Heart left ventricle (tissue), 16 donors: ENCODE measurements at regions not wholly inside any gene's neighbourhood (a gene's known extent, or its start where the extent isn't known, plus 50 kb on each side); places are given as distances from the start of the nearest gene placed in this dataset.

Experiments
- ATAC-seq, 4 donors: fragments of 200-7000 bp; cut with Tn5 transposase; one replicate each; pipeline ENCODE4 v1.9.1; 2020 to 2022; ENCODE audit warnings: moderate library complexity in 4 of 4, mild to moderate bottlenecking in 3 of 4, moderate number of reproducible peaks in 1 of 4
- DNase-seq, 5 donors: peaks; one replicate each; pipeline ENCODE4 v3.0.0-alpha.2; 2020
- H3K27ac ChIP-seq, 12 donors: fragments of 200-600 bp; sonication (generic) in 4 of 12; one replicate each; pipeline versions ENCODE4 v1.5.0 to v1.8.0; 2016 to 2022; ENCODE audit warnings: mild to moderate bottlenecking in 2 of 12
- H3K27me3 ChIP-seq, 9 donors: fragments of 200-600 bp; sonication (generic) in 2 of 9; one replicate each; pipeline versions ENCODE4 v1.5.1 to v1.8.0; 2016 to 2022; ENCODE audit warnings: mild to moderate bottlenecking in 3 of 9
- H3K36me3 ChIP-seq, 9 donors: fragments of 200-600 bp; sonication (generic) in 2 of 9; one replicate each; pipeline versions ENCODE4 v1.5.0 to v1.8.0; 2018 to 2022; ENCODE audit warnings: mild to moderate bottlenecking in 2 of 9
- H3K4me1 ChIP-seq, 12 donors: fragments of 200-600 bp; sonication (generic) in 4 of 12; one replicate each; pipeline versions ENCODE4 v1.5.0 to v1.8.0; 2016 to 2022; ENCODE audit warnings: mild to moderate bottlenecking in 3 of 12
- H3K4me3 ChIP-seq, 12 donors: fragments of 200-600 bp; sonication (generic) in 4 of 12; one replicate each; pipeline versions ENCODE4 v1.5.0 to v1.8.0; 2017 to 2022; ENCODE audit warnings: mild to moderate bottlenecking in 9 of 12, moderate library complexity in 4 of 12
- H3K9me3 ChIP-seq, 12 donors: fragments of 200-600 bp; sonication (generic) in 4 of 12; one replicate each; pipeline versions ENCODE4 v1.5.0 to v1.8.0; 2016 to 2022; ENCODE audit warnings: mild to moderate bottlenecking in 1 of 12
- POLR2A ChIP-seq, 2 donors: fragments of 450-650 bp; IDR thresholded peaks; one replicate each; pipeline ENCODE4 v1.6.1; 2017; ENCODE audit warnings: antibody characterized with exemption in 2 of 2, mild to moderate bottlenecking in 2 of 2, moderate library complexity in 2 of 2
- WGBS, 4 donors: extraction: QIAGEN DNeasy Blood & Tissue Kit in 2 of 4; methylation state at CpG; one replicate each; pipeline versions ENCODE4 v1.1.5 to v1.1.7; 2013 to 2018; 5-methylcytosine and 5-hydroxymethylcytosine counted together
- intact Hi-C, 10 donors: fragments of 100-400 bp; cut with DNase I; formaldehyde crosslinking; loops; one replicate each; pipeline versions ENCODE4 v1.11.1 to v1.14.2; 2022
- TF ChIP-seq, protein P1 (sequence below), 12 donors: fragments of 200-600 bp; sonication (generic) in 4 of 12; IDR thresholded peaks; one replicate each; pipeline versions ENCODE4 v1.5.0 to v1.8.0; 2018 to 2022; ENCODE audit warnings: antibody characterized with exemption in 12 of 12, mild to moderate bottlenecking in 5 of 12
- donor health status: ischemic (EF 13 %, LVEDD 7.1; RV severe dilation, severe dysfunction).
- donor health status: healthy with polysubstance abuse.
- donor health status: DM: no; HTN: yes; CAD: no.
- donor health status: DM: no; HTN: no; CAD: no.
- donor health status: ischemic (EF 25% LVEDD 6.9; RV normal size, moderate dysfunction).
- donor health status: ischemic (EF 25% LVEDD 5.7; RV mildly dilated, moderate dysfunction).
- donor health status: healthy.
- donor health status: DM: yes; HTN: yes; CAD: no.
- donor health status: ischemic (EF 35%, LVEDD 5.7; RV mildly dilated, moderate dysfunction).
- donor health status: nonischemic (EF 11% LVEDD 7.7; RV severe dilation, severe dysfunction).
- donor health status: DM: yes; HTN: yes; CAD: no.
- donor health status: PGD.
- donor health status: ischemic (EF 29% LVEDD 5.4; RV normal size, mild dysfunction).
- donor health status: nonischemic (EF 23%, LVEDD 6.1; RV moderate dilation, normal function).

DNA sequence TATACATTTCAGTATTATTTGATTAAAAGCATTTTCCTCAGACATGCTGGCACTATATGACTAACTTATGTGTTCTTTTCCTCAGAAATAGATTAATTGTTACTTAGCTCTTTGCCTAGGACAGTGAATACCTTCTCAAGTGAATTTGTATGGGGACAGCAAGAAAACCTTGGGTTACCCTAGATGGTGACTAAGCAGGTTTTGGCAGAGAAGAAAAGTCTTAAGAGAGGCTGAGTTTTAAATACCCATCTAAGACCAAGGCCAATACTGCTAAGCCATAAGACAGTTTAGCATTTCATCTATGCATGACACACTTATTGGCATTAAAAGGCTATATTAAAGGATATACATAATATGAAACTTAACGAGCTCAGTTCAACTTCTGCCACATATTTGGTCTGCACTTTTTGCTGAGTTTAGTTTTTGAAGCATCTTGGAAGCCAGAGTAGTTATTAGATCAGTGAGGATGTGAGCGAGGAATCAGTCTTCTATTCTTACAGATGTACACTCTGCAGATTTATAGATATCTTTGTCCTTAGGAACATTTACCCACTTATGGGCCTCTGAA is 54.6 kb upstream of the FAM3C start:
- H3K27me3 ChIP-seq = no peaks in the 10 kb centered on the region
- no peak overlapping the region for H3K27ac ChIP-seq
- H3K4me3 ChIP-seq = no peak overlapping the region
- intact Hi-C loops = no loop called here
- H3K36me3 ChIP-seq = no peaks in the 10 kb centered on the region
- ATAC-seq (no peak), DNase-seq (no peak)
- TF ChIP-seq, protein P1, sequence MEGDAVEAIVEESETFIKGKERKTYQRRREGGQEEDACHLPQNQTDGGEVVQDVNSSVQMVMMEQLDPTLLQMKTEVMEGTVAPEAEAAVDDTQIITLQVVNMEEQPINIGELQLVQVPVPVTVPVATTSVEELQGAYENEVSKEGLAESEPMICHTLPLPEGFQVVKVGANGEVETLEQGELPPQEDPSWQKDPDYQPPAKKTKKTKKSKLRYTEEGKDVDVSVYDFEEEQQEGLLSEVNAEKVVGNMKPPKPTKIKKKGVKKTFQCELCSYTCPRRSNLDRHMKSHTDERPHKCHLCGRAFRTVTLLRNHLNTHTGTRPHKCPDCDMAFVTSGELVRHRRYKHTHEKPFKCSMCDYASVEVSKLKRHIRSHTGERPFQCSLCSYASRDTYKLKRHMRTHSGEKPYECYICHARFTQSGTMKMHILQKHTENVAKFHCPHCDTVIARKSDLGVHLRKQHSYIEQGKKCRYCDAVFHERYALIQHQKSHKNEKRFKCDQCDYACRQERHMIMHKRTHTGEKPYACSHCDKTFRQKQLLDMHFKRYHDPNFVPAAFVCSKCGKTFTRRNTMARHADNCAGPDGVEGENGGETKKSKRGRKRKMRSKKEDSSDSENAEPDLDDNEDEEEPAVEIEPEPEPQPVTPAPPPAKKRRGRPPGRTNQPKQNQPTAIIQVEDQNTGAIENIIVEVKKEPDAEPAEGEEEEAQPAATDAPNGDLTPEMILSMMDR (IDR thresholded peaks at IDR 0.05) = no peak
- no peak for TF ChIP-seq POLR2A (IDR thresholded peaks at IDR 0.05)
- peaks cover 0 to 42% (median 7%) of the 10 kb centered on the region in 12 donors for H3K4me1 ChIP-seq
- 85 to 95% (median 92%) methylated on average over 2 of the region's 2 CpGs for WGBS, 4 donors
- H3K9me3 ChIP-seq = no peaks in the 10 kb centered on the region

- no peak for ATAC-seq
- peaks cover 0 to 42% (median 7%) of the 10 kb centered on the region in 12 donors for H3K4me1 ChIP-seq
- no peaks in the 10 kb centered on the region for H3K27me3 ChIP-seq
- no peak for DNase-seq
- no peak overlapping the region for H3K27ac ChIP-seq
- 73 to 78% (median 76%) methylated on average over 1 of the region's 1 CpG for WGBS, 4 donors
- TF ChIP-seq POLR2A (IDR thresholded peaks at IDR 0.05) = no peak
- TF ChIP-seq, protein P1 (IDR thresholded peaks at IDR 0.05) = no peak
- H3K4me3 ChIP-seq = no peak overlapping the region
- no peaks in the 10 kb centered on the region for H3K9me3 ChIP-seq
- intact Hi-C loops = loop anchor here in 2 of 10 donors (5.0 to 10.0 kb wide), 2 partner anchors 52 to 55 kb away; partner anchors contain the start of gene FAM3C (in 2 of the 2)
- H3K36me3 ChIP-seq = no peaks in the 10 kb centered on the region
These were observed 53.7 kb upstream of the FAM3C start for GRCh38 chr7:121449735-121450240.

GRCh38 chr7:121449329-121449728 is 53.2 kb upstream of the FAM3C start:
- Histone ChIP-seq H3K36me3 (no peaks in the 10 kb centered on the region), H3K27me3 (no peaks in the 10 kb centered on the region), H3K4me3 (no peak overlapping the region), H3K4me1 (peaks cover 0 to 42% (median 7%) of the 10 kb centered on the region in 12 donors), H3K9me3 (no peaks in the 10 kb centered on the region), H3K27ac (peak overlapping the region in 1 of 12 donors; percentile 70)
- no peak for ATAC-seq
- no peak for DNase-seq
- WGBS, 4 donors = 76 to 85% (median 81%) methylated on average over 3 of the region's 3 CpGs
- intact Hi-C loops = loop anchor here in 2 of 10 donors (5.0 to 10.0 kb wide), 2 partner anchors 52 to 55 kb away; partner anchors contain the start of gene FAM3C (in 2 of the 2)
- TF ChIP-seq, protein P1 (IDR thresholded peaks at IDR 0.05) = no peak
- TF ChIP-seq POLR2A (IDR thresholded peaks at IDR 0.05) = no peak

DNA sequence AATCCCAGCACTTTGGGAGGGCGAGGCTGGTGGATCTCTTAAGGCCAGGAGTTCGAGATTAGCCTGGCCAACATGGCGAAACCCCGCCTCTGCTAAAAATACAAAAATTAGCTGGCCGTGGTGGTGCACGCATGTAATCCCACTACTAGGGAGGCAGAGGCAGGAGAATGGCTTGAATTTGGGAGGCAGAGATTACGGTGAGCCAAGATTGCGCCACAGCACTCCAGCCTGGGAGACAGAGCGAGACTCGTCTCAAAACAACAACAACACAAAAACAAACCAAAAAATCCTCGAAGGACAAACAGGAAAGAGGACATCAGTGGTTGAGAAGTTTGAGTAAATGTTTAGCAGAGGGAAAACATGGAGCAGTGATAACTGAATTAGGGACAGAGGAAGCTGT is 52.3 kb upstream of the FAM3C start:
- no peak overlapping the region for H3K4me3 ChIP-seq

More for the DNA sequence above, 52.3 kb upstream of the FAM3C start:
- 76 to 85% (median 83%) methylated on average over 11 of the region's 11 CpGs for WGBS, 4 donors
- no peaks in the 10 kb centered on the region for H3K9me3 ChIP-seq
- peaks cover 0 to 42% (median 7%) of the 10 kb centered on the region in 12 donors for H3K4me1 ChIP-seq
- H3K27ac ChIP-seq = peak overlapping the region in 11 of 12 donors; percentile 11 to 74 (median 67)
- intact Hi-C loops = loop anchor here in 2 of 10 donors (5.0 to 10.0 kb wide), 2 partner anchors 51 to 54 kb away; partner anchors contain the start of gene FAM3C (in 2 of the 2)
- DNase-seq (no peak), ATAC-seq (no peak)
- H3K36me3 ChIP-seq = no peaks in the 10 kb centered on the region
- TF ChIP-seq POLR2A (IDR thresholded peaks at IDR 0.05) = no peak
- TF ChIP-seq, protein P1 (IDR thresholded peaks at IDR 0.05) = no peak
- no peaks in the 10 kb centered on the region for H3K27me3 ChIP-seq
